Ishikawa (cell line): ENCODE measurements at regions not wholly inside any gene's neighbourhood (a gene's known extent, or its start where the extent isn't known, plus 50 kb on each side); places are given as distances from the start of the nearest gene placed in this dataset.

Source experiments
- CREB1 ChIP-seq: IDR thresholded peaks from 2 replicates; pipeline ENCODE4 v1.6.1; 2012; ENCODE audit warnings: low read depth
- EGR1 ChIP-seq: IDR thresholded peaks from 2 replicates; pipeline ENCODE4 v1.6.1; 2012
- EP300 ChIP-seq: IDR thresholded peaks from 2 replicates; pipeline ENCODE4 v1.6.1; 2012; ENCODE audit warnings: borderline replicate concordance
- FOXM1 ChIP-seq: IDR thresholded peaks from 2 replicates; pipeline ENCODE4 v1.6.1; 2012; ENCODE audit warnings: low read depth, borderline replicate concordance
- MAX ChIP-seq: IDR thresholded peaks from 2 replicates; pipeline ENCODE4 v1.6.1; 2012
- RAD21 ChIP-seq: IDR thresholded peaks from 2 replicates; pipeline ENCODE4 v1.6.1; 2012; ENCODE audit warnings: low read depth
- REST ChIP-seq: IDR thresholded peaks from 2 replicates; pipeline ENCODE4 v1.6.1; 2012; ENCODE audit warnings: low read depth, mild to moderate bottlenecking
- TAF1 ChIP-seq: IDR thresholded peaks from 2 replicates; pipeline ENCODE4 v1.6.1; 2012; ENCODE audit warnings: low read depth, mild to moderate bottlenecking
- TEAD4 ChIP-seq: IDR thresholded peaks from 2 replicates; pipeline ENCODE4 v1.6.1; 2012
- YY1 ChIP-seq: IDR thresholded peaks from 2 replicates; pipeline ENCODE4 v1.6.1; 2012; ENCODE audit warnings: low read depth
- ZBTB7A ChIP-seq: IDR thresholded peaks from 2 replicates; pipeline ENCODE4 v1.6.1; 2012; ENCODE audit warnings: low read depth

GRCh38 chr19:30319876-30320275 is 52.3 kb upstream of the ZNF536 start:
- no peak for TF ChIP-seq TEAD4
- TF ChIP-seq TAF1 = no peak
- TF ChIP-seq ZBTB7A = no peak
- TF ChIP-seq REST = no peak
- no peak for TF ChIP-seq EP300
- no peak for TF ChIP-seq MAX
- no peak for TF ChIP-seq FOXM1
- TF ChIP-seq EGR1 = no peak
- TF ChIP-seq RAD21 = no peak
- no peak for TF ChIP-seq CREB1
- no peak for TF ChIP-seq YY1
